HS-5 (cell line): ENCODE measurements at regions not wholly inside any gene's neighbourhood (a gene's known extent, or its start where the extent isn't known, plus 50 kb on each side); places are given as distances from the start of the nearest gene placed in this dataset.

Source experiments
- DNase-seq: peaks from one replicate; pipeline ENCODE4 v3.0.0-alpha.2; 2012; ENCODE audit warnings: low read depth

DNA sequence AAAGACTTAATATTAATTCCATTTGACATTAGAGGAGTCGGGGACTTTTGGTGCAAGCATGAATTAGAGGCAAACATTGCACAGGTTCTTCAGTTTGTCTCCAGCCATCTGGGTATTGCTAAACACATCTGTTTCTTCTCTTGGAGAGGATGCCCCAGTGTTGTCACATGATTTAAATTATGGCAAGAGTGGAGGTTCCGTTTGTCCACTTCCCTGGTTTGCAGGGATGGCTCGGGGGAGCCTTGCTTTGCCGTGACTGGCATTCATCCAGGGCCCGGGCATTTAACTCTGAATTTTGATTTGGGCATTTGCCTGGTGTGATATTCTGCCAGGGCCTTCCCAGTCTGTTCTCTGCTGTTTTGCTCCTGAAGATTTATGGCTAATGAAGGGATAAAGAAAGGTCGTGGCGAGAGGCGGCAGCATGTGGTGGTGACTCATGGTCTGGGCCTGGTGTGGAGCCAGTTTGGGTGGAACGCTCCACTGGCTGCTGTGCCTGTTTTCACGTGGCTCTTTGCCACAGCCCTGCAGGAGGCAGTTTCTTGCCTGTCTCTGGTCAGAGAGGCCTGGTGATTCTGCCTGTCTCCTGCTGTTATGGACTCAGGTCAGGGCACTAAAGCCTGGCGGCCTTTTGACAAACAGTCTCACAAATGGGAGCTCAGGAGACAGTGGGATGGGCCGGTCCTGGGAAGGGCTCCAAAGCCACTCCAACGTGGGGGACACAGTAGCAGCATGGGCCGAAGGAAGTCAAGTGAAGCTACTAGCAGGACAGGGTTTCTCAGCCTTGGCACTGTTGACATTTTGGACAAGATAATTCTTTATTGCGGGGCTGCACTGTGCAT is 99.4 kb upstream of the PGRMC2 start:
- DNase-seq, result peak; percentile 80

DNA sequence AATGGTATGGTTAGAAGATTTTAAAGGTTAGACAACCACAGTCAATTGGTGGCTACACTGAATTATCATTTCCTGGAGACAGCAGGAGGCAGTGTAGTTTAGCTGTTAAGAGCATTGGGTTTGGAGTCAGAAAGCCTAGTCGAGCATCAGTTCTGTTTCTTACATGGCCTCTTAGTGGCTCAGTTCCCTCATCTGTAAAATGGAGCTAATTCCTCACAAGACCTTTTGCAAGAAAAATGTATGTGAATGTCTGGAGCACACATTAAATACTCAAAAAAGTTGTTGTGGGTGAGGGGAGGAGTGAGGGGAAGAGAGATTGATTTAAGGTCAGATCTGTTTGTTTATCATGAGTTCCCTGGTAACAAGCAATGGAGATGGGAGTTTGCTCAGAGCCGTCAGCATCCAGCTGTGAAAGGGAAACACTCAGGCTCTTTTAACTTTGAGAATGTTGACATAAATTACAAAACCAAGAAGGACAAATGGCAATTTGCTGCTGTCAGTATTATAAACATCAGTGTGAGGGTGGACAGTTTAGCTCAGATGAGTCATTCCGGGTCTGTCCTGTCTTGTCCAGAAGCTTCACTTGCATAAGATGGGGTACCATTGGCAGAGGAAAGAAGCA is 98.2 kb upstream of the PGRMC2 start:
- DNase-seq, result no peak

DNA sequence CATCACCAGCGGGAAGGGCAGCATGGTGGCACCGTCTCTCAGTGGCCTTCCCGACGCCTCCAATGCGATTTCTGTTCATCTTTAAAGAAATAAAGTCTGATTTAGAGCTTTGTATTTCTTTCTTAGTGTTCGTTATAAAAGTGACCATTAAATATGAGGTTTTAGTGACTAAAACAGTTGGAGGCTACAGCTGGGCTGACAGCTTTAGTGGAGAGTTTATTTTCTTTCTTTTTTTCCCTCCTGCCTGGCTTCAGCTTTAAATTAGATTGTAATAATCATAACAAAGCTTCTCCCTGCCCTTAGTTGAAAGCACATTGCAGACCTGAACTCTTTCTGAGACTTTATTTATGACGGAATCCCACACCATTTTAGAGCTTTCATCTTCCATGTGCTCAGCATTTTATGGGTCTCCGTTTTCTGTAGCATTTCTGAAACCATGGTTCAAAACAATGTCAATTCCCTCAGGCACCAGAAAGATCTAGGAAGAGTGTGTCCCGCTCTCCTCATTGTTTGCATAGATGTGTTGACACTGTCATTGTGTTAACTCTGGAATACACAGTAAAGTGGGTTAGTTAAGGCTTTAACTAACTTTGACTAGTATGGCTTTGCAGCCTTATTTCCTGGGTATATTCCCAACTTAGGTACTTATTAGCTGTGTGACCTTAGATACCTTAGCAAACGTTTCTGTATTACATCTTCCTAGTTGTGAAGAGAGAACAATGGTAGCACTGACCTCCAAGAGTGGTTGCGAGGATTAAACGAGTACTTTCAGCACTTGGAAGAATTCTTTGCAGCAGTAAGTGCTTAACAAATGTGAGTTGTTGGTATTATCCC is 97.4 kb upstream of the PGRMC2 start:
- DNase-seq, result no peak

DNA sequence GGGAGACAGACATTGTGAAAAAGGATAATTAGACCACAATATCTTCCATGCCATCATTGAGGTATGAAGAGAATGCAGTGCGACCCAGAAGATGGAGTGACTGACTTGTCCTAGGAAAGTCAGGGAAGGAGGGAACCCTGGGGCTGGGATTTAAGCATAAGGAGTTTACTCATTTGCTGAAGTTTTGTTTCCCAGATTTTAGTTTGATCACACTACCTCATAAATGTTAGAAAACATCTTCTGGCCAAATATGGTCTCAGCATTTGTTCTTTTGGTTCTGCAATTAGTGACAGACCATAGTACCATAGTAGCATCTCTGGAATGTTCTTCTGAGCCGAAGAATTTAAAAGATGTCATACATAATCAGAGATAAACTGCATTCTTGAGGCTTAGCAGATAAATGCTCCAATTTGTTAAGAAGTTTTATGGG is 96.5 kb upstream of the PGRMC2 start:
- no peak for DNase-seq

DNA sequence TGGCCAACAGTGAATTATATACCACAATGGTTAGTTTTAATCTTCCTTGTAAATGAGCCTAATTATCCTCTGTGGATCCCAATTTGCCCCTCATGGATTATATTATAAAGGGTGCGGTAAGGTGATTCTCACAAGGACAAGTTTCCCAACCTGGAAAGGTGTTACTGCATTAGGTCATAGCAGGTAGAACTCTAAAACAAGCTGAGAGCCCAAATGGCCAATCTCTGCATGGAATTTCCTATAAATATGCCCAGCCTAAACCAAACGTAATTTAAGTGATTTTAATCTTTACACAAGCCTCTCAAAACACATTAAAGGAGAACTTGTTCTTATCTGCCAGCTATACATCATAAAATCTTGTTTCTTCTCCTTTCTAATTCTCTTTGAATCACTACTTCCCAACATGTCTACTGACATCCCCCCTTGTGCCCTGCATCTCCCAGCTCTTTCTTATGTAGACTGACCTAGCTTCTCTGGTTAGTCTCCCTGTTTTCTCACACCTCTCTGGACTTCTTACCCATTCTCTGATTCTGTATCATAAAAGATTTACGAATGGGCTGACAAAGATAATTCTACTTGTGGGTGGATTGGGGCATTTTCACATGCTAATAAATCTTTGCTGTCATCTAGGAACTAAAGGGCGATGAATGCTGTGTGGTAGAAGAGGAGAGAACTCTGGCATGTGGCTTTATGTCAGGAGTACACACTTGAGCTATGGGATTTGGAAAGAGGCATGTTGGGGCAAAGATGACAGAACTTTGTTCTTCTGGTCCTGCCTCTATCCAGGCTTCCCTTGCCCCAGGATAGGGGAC is 94.3 kb upstream of the PGRMC2 start:
- DNase-seq, result no peak

GRCh38 chr4:128380306-128380705 is 92.7 kb upstream of the PGRMC2 start:
- no peak for DNase-seq

- DNase-seq, result no peak
Measured at GRCh38 chr4:128379860-128380259, 92.2 kb upstream of the PGRMC2 start.

DNA sequence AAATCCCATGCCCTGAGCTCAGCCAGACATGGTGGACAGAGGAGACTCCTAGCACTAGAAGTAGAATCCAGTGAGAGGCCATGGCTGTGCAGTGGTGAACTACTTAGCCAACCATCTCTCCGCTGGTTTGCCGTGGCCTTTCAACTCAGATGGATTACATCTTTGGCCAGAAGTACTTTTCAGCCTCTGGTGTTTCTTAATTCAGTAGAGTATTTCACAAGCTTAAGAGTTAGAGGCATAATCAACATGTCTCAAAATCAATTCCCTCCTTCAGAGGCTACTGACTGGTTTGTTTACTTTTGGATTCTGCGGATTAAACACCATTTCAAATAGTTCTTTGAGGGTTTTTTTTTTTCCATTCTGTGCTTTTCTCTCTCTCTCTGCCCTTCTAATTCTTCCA is 91.1 kb upstream of the PGRMC2 start:
- no peak for DNase-seq

DNA sequence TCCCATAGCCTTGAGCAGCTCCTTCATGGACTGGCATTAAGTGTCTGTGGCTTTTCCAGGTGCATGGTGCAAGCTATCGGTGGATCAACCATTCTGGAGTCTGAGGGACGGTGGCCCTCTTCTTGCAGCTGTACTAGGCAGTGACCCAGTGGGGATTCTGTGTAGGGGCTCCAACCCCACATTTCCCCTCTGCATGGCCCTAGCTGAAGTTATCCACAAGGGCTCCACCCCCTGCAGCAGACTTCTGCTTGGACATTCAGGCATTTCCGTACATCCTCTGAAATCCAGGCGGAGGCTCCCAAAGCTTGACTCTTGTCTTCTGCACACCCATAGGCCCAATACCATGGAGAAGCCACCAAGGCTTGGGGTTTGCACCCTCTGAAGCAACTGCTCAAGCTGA is 89.3 kb upstream of the PGRMC2 start:
- DNase-seq, result no peak

- no peak for DNase-seq
Measured at GRCh38 chr4:128376303-128376702, 88.7 kb upstream of the PGRMC2 start.

GRCh38 chr4:128373628-128374027 is 86.0 kb upstream of the PGRMC2 start:
- no peak for DNase-seq

GRCh38 chr4:128371876-128372275 is 84.3 kb upstream of the PGRMC2 start:
- no peak for DNase-seq

DNA sequence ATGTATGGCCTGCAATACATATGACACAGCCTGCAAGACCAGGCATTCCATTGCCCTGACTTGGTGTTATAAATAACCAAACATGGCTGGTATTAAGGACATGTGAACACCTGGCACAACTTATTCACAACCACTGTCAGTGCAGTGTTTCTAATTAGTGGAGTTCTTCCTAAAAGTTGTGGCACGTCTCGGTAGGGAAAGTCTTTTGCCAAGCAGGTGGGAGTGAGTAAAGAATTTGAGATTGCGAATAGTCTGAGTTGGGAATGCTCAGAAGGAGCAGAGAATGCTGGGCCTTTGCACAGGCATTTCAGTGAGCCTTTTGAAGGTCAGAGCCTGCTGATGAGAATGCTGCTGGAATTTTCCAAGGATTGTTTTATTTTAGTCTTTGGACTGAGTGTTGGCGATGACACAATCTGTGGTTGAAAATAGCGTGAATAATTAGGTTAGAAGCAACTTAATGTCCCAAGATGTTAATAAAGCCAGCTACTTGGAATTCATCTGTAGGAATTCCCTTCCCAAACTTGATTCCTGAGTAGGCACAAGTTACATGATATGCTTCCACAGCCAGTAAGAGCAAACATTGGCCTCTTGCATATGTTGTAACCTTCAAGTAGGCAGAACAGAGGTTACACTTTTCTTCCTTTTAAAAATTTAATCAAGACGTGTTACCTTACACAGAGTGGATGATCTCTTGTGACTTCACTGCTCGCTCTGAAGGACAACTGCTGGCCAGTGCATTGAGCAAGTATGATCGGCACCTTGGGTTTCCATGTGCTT is 83.6 kb upstream of the PGRMC2 start:
- no peak for DNase-seq

- DNase-seq, result no peak
Measured at GRCh38 chr4:128366212-128366611, 78.6 kb upstream of the PGRMC2 start.

DNA sequence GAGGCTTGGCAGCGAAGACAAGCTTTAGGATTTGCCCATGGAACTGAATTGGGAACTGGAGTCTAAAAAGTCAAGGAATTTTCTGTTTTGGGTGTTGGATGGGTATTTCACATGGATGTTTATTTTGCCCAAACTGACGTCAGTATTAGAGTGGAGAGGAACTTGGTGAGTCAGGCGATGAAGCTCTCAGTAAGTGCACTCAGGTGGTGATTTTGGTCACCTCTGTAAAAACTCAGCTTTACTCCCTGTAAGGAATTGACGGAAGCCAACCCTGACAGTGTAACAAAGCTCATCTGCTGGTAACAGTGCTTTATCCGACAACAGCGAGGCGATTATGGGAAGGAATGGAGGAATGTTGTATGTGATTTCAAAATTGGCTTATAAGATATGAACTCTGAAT is 77.0 kb upstream of the PGRMC2 start:
- no peak for DNase-seq

GRCh38 chr4:128363966-128364365 is 76.4 kb upstream of the PGRMC2 start:
- DNase-seq, result no peak

- no peak for DNase-seq
Measured at GRCh38 chr4:128362760-128363159, 75.1 kb upstream of the PGRMC2 start.

DNA sequence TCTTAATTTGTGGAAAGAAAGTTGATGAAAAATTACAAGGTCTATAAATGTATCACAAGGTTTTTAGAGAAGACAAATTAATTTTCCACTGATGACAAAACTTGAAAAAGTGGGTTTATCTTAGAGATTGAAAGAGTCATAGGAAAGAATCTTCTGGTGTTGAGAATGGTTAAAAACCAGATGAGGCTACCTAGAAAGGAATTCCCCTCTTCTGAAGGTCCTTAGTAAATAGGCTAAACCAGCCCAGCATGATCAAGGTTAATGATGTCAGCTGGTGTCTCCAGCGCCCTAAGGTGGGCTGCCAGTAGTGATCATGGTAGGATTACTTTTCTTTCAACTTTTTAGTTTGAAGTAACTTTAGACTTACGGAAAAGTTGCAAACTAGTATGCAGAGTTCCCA is 71.8 kb upstream of the PGRMC2 start:
- DNase-seq, result no peak

DNA sequence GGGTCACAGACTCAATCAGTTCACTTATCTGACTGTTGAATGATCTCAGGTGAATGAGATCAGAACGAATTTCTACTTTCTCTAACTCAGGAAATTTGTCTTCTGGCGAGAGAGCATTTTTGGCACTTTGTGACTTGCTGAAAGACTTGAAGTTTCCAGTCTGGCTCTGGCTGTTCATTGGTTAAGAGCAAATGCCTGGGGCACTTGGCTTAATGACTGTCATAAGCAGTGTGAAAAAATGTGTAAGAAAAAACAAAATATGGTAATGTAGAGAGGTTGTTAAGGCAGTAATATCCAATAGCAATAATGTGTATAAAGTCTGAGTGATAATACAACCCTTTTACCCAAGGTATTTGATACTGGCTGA is 71.3 kb upstream of the PGRMC2 start:
- DNase-seq, result no peak

DNA sequence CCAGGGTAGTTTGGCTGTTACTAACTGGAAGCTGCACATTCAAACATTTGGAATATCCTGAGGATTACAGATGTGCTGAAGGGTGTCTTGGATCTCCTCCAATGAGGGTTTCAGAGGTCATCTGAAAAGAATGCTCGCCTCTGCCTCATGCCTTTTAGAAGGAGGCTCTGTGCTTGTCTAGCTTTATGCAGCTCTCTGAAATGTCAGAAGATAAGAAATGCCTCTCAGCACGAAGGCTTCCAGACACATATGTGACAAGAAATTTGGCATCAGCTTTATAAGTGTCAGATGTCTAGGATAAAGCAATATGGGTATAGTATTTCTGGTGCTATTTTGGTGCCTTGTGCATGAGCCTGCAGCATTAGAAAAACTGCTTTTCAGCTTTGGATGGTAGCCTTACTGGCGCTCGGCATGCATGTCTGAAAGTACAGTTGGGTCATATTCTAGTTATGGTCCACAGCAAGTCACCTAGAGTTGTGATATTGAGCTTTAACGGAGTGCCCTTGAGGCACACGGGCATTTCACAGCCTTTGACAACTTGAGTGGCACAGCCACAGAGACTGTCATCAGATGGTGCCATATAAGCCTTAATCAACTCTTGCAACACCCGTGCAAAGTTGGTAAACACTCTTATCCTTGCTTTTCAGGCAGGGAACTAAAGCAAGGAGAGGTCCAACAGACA is 70.8 kb upstream of the PGRMC2 start:
- DNase-seq, result peak; percentile 92

DNA sequence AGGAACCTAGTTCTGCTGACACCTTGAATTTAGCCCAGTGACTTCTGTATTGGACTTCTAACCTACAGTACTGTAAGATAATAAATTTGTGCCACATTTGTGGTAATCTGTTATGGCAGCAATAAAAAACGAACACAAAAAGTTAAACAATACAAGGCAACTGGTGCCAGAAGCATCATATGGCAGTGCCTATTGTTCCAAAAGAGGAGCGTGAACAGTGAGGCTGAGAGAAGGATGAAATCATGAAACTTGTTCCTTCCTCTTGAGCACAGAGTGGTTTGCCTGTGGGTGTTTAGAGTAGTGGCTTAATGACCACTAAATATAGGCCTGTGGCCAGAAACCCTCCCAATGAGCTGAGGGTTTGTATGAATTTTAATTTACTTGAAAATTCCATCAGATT is 69.7 kb upstream of the PGRMC2 start:
- no peak for DNase-seq
